HEK293T (cell line): ENCODE measurements at regions not wholly inside any gene's neighbourhood (a gene's known extent, or its start where the extent isn't known, plus 50 kb on each side); places are given as distances from the start of the nearest gene placed in this dataset.

Experiments
- ARNT ChIP-seq: fragments of 450-650 bp; IDR thresholded peaks from 2 replicates; pipeline ENCODE4 v1.6.1; 2017; ENCODE audit warnings: mild to moderate bottlenecking
- BHLHE40 ChIP-seq: fragments of 450-650 bp; IDR thresholded peaks from 2 replicates; pipeline ENCODE4 v1.6.1; 2016; ENCODE audit warnings: mild to moderate bottlenecking, moderate library complexity, borderline replicate concordance
- CTBP1 ChIP-seq: fragments of 450-650 bp; IDR thresholded peaks from 2 replicates; pipeline ENCODE4 v1.6.1; 2016; ENCODE audit warnings: borderline replicate concordance
- ELF4 ChIP-seq: fragments of 450-650 bp; IDR thresholded peaks from 2 replicates; pipeline ENCODE4 v1.6.1; 2017; ENCODE audit warnings: antibody characterized with exemption
- FOXA1 ChIP-seq: fragments of 450-650 bp; IDR thresholded peaks from 2 replicates; pipeline ENCODE4 v1.6.1; 2016; ENCODE audit warnings: mild to moderate bottlenecking
- FOXK2 ChIP-seq: fragments of 450-650 bp; IDR thresholded peaks from 2 replicates; pipeline ENCODE4 v1.6.1; 2016; ENCODE audit warnings: mild to moderate bottlenecking
- FOXM1 ChIP-seq: fragments of 450-650 bp; IDR thresholded peaks from 2 replicates; pipeline ENCODE4 v1.6.1; 2017; ENCODE audit warnings: mild to moderate bottlenecking, borderline replicate concordance
- HDGF ChIP-seq: fragments of 450-650 bp; IDR thresholded peaks from 2 replicates; pipeline ENCODE4 v1.6.1; 2017; ENCODE audit warnings: antibody characterized with exemption, borderline replicate concordance
- LEF1 ChIP-seq: fragments of 450-650 bp; IDR thresholded peaks from 2 replicates; pipeline ENCODE4 v1.6.1; 2017; ENCODE audit warnings: mild to moderate bottlenecking, borderline replicate concordance
- NFRKB ChIP-seq: fragments of 450-650 bp; IDR thresholded peaks from 2 replicates; pipeline ENCODE4 v1.6.1; 2016; ENCODE audit warnings: mild to moderate bottlenecking, moderate library complexity
- PKNOX1 ChIP-seq: fragments of 450-650 bp; IDR thresholded peaks from 2 replicates; pipeline ENCODE4 v1.6.1; 2016
- SP1 ChIP-seq: fragments of 450-650 bp; IDR thresholded peaks from 2 replicates; pipeline ENCODE4 v1.6.1; 2017
- SUZ12 ChIP-seq: fragments of 450-650 bp; IDR thresholded peaks from 2 replicates; pipeline ENCODE4 v1.6.1; 2016; ENCODE audit warnings: mild to moderate bottlenecking
- TARDBP ChIP-seq: fragments of 450-650 bp; IDR thresholded peaks from 2 replicates; pipeline ENCODE4 v1.6.1; 2016

- TF ChIP-seq SUZ12 (no peak), BHLHE40 (no peak), LEF1 (no peak), ARNT (no peak), PKNOX1 (no peak), SP1 (no peak), FOXK2 (no peak), TARDBP (no peak), FOXM1 (no peak), NFRKB (no peak), HDGF (no peak), ELF4 (no peak), CTBP1 (no peak), FOXA1 (no peak)
Observed at GRCh38 chr3:175977968-175978752, 1119.0 kb downstream of the NAALADL2 start.
